ENCODE measurements at regions not wholly inside any gene's neighbourhood (a gene's known extent, or its start where the extent isn't known, plus 50 kb on each side); places are given as distances from the start of the nearest gene placed in this dataset.

- POLR2A ChIA-PET: no interaction called here
- DNase-seq (no peak), ATAC-seq (ENCODE audit: low read depth) (no peak)
- Mint-ChIP-seq H3K27ac (no peak overlapping the region), H3K36me3 (no peaks in the 10 kb centered on the region), H3K9me3 (no peaks in the 10 kb centered on the region), H3K27me3 (no peaks in the 10 kb centered on the region), H3K4me1 (no peaks in the 10 kb centered on the region), H3K4me3 (no peak overlapping the region)
Measured at GRCh38 chr12:79534029-79534867, 156.5 kb downstream of the PAWR start.

- ATAC-seq (ENCODE audit: low read depth) (no peak), DNase-seq (no peak)
- Mint-ChIP-seq H3K4me3 (no peak overlapping the region), H3K4me1 (no peaks in the 10 kb centered on the region), H3K27me3 (no peaks in the 10 kb centered on the region), H3K27ac (no peak overlapping the region), H3K36me3 (no peaks in the 10 kb centered on the region), H3K9me3 (no peaks in the 10 kb centered on the region)
- POLR2A ChIA-PET: no interaction called here
Measured at GRCh38 chr12:79532907-79533288, 157.9 kb downstream of the PAWR start.

GRCh38 chr12:79531518-79531917 is 159.2 kb downstream of the PAWR start:
- POLR2A ChIA-PET: interaction anchor here (0.6 kb wide), 1 partner anchor 105 kb away, joined by 4 read pairs; no protein-coding TSS in a partner anchor
- H3K27ac Mint-ChIP-seq: no peak overlapping the region

GRCh38 chr12:79527473-79527872 is 163.3 kb downstream of the PAWR start:
- H3K27me3 Mint-ChIP-seq: no peaks in the 10 kb centered on the region
- H3K36me3 Mint-ChIP-seq: no peaks in the 10 kb centered on the region
- ATAC-seq (ENCODE audit: low read depth) (no peak), DNase-seq (no peak)
- POLR2A ChIA-PET: no interaction called here
- no peak overlapping the region for H3K4me3 Mint-ChIP-seq
- H3K4me1 Mint-ChIP-seq: no peaks in the 10 kb centered on the region
- H3K27ac Mint-ChIP-seq: no peak overlapping the region
- H3K9me3 Mint-ChIP-seq: no peaks in the 10 kb centered on the region

More at GRCh38 chr12:79531518-79531917, 159.2 kb downstream of the PAWR start:
- DNase-seq (no peak), ATAC-seq (ENCODE audit: low read depth) (no peak)
- H3K9me3 Mint-ChIP-seq: no peaks in the 10 kb centered on the region
- H3K4me3 Mint-ChIP-seq: no peak overlapping the region
- H3K27me3 Mint-ChIP-seq: no peaks in the 10 kb centered on the region
- no peaks in the 10 kb centered on the region for H3K36me3 Mint-ChIP-seq
- no peaks in the 10 kb centered on the region for H3K4me1 Mint-ChIP-seq

GRCh38 chr12:79525357-79525756 is 165.4 kb downstream of the PAWR start:
- H3K4me3 Mint-ChIP-seq: no peak overlapping the region
- H3K9me3 Mint-ChIP-seq: no peaks in the 10 kb centered on the region
- ATAC-seq (ENCODE audit: low read depth): no peak
- no peak overlapping the region for H3K27ac Mint-ChIP-seq
- DNase-seq: no peak
- H3K27me3 Mint-ChIP-seq: no peaks in the 10 kb centered on the region
- H3K36me3 Mint-ChIP-seq: no peaks in the 10 kb centered on the region
- POLR2A ChIA-PET: no interaction called here
- H3K4me1 Mint-ChIP-seq: no peaks in the 10 kb centered on the region

- no peak for ATAC-seq (ENCODE audit: low read depth)
- no peaks in the 10 kb centered on the region for H3K4me1 Mint-ChIP-seq
- DNase-seq: no peak
- H3K27me3 Mint-ChIP-seq: no peaks in the 10 kb centered on the region
- H3K9me3 Mint-ChIP-seq: no peaks in the 10 kb centered on the region
- no peak overlapping the region for H3K4me3 Mint-ChIP-seq
- POLR2A ChIA-PET: no interaction called here
- no peak overlapping the region for H3K27ac Mint-ChIP-seq
- H3K36me3 Mint-ChIP-seq: no peaks in the 10 kb centered on the region
Measured at GRCh38 chr12:79524507-79525148, 166.1 kb downstream of the PAWR start.

- POLR2A ChIA-PET: no interaction called here
- Mint-ChIP-seq H3K36me3 (no peaks in the 10 kb centered on the region), H3K4me3 (no peak overlapping the region), H3K27me3 (no peaks in the 10 kb centered on the region), H3K27ac (no peak overlapping the region), H3K4me1 (no peaks in the 10 kb centered on the region), H3K9me3 (no peaks in the 10 kb centered on the region)
- ATAC-seq (ENCODE audit: low read depth) (no peak), DNase-seq (no peak)
Measured at GRCh38 chr12:79522989-79523386, 167.8 kb downstream of the PAWR start.

GRCh38 chr12:79522257-79522988 is 168.3 kb downstream of the PAWR start:
- Mint-ChIP-seq H3K27ac (no peak overlapping the region), H3K27me3 (no peaks in the 10 kb centered on the region), H3K36me3 (no peaks in the 10 kb centered on the region), H3K4me3 (no peak overlapping the region), H3K4me1 (no peaks in the 10 kb centered on the region), H3K9me3 (no peaks in the 10 kb centered on the region)
- no peak for DNase-seq
- POLR2A ChIA-PET: no interaction called here
- ATAC-seq (ENCODE audit: low read depth): no peak

GRCh38 chr12:79521576-79521975 is 169.2 kb downstream of the PAWR start:
- POLR2A ChIA-PET: no interaction called here
- Mint-ChIP-seq H3K4me3 (no peak overlapping the region), H3K36me3 (no peaks in the 10 kb centered on the region), H3K9me3 (no peaks in the 10 kb centered on the region), H3K4me1 (no peaks in the 10 kb centered on the region), H3K27me3 (no peaks in the 10 kb centered on the region), H3K27ac (no peak overlapping the region)
- DNase-seq (no peak), ATAC-seq (ENCODE audit: low read depth) (no peak)

GRCh38 chr12:79517363-79517762 is 173.4 kb downstream of the PAWR start:
- Mint-ChIP-seq H3K27ac (no peak overlapping the region), H3K9me3 (peaks cover 3% of the 10 kb centered on the region), H3K36me3 (no peaks in the 10 kb centered on the region), H3K27me3 (no peaks in the 10 kb centered on the region), H3K4me3 (no peak overlapping the region), H3K4me1 (no peaks in the 10 kb centered on the region)
- DNase-seq (no peak), ATAC-seq (ENCODE audit: low read depth) (no peak)
- POLR2A ChIA-PET: no interaction called here

- Mint-ChIP-seq H3K9me3 (peaks cover 3% of the 10 kb centered on the region), H3K4me3 (no peak overlapping the region), H3K36me3 (no peaks in the 10 kb centered on the region), H3K27me3 (no peaks in the 10 kb centered on the region), H3K27ac (no peak overlapping the region), H3K4me1 (no peaks in the 10 kb centered on the region)
- DNase-seq (no peak), ATAC-seq (ENCODE audit: low read depth) (no peak)
- POLR2A ChIA-PET: no interaction called here
Measured at GRCh38 chr12:79515530-79515935, 175.2 kb downstream of the PAWR start.

- H3K9me3 Mint-ChIP-seq: peaks cover 3% of the 10 kb centered on the region
Measured at GRCh38 chr12:79514730-79515529, 175.8 kb downstream of the PAWR start.

GRCh38 chr12:79512068-79512467 is 178.7 kb downstream of the PAWR start:
- Mint-ChIP-seq H3K27me3 (no peaks in the 10 kb centered on the region), H3K27ac (no peak overlapping the region), H3K4me3 (no peak overlapping the region), H3K36me3 (no peaks in the 10 kb centered on the region), H3K4me1 (no peaks in the 10 kb centered on the region), H3K9me3 (peaks cover 3% of the 10 kb centered on the region)
- POLR2A ChIA-PET: no interaction called here
- DNase-seq: no peak
- no peak for ATAC-seq (ENCODE audit: low read depth)

More at GRCh38 chr12:79514730-79515529, 175.8 kb downstream of the PAWR start:
- Mint-ChIP-seq H3K4me3 (no peak overlapping the region), H3K36me3 (no peaks in the 10 kb centered on the region), H3K27ac (no peak overlapping the region), H3K4me1 (no peaks in the 10 kb centered on the region), H3K27me3 (no peaks in the 10 kb centered on the region)
- no peak for ATAC-seq (ENCODE audit: low read depth)
- POLR2A ChIA-PET: no interaction called here
- DNase-seq: no peak

Measured in activated naive CD8-positive, alpha-beta T cell treated with anti-CD3 and anti-CD28 coated beads, Interleukin-2, amount 10 ng/mL, durations not matched to agents 7 days and 5 days (primary cell).